ENCODE measurements at regions not wholly inside any gene's neighbourhood (a gene's known extent, or its start where the extent isn't known, plus 50 kb on each side); places are given as distances from the start of the nearest gene placed in this dataset.

- peaks cover 7 to 28% (median 13%) of the 10 kb centered on the region in 4 experiments; a peak in 6 of 7 replicates for H3K4me1 ChIP-seq (replicated peaks in 1 of 4; ENCODE audit: control insufficient read depth in 3 of 4, insufficient read depth in 4 of 4, low read length in 3 of 4)
- peak; percentile 99 for FAIRE-seq
- no peak overlapping the region for H2AFZ ChIP-seq (ENCODE audit: low read length)
- H2BK15ac ChIP-seq (ENCODE audit: low read length): no peak overlapping the region
- no peak overlapping the region for H4K91ac ChIP-seq (replicated peaks; ENCODE audit: insufficient read length, low read length)
- H2BK20ac ChIP-seq (ENCODE audit: low read length): peak overlapping the region; percentile 67
- ChIA-PET POLR2A (ENCODE audit: partially characterized antibody) (no interaction called here), CTCF (ENCODE audit: partially characterized antibody) (interaction anchor here (0.6 to 1.4 kb wide), 17 partner anchors 12 to 567 kb away, joined by 3 to 5 read pairs (median 3); no protein-coding TSS in a partner anchor)
- 33% methylated on average over 18 of the region's 18 CpGs; no CpG with 5 or more reads in 1 of the 2 experiments for WGBS, 2 experiments (ENCODE audit: extremely low coverage in 1 of 2, insufficient coverage in 1 of 2, insufficient read length in 1 of 2, insufficient replicate concordance in 2 of 2, low coverage in 1 of 2, low lambda C conversion rate in 2 of 2, missing lambda C conversion rate in 1 of 2)
- no peak overlapping the region for H3K23ac ChIP-seq (ENCODE audit: insufficient read length)
- H3K79me1 ChIP-seq (ENCODE audit: low read depth, low read length): no peaks in the 10 kb centered on the region
- no peak overlapping the region for H3K18ac ChIP-seq (ENCODE audit: extremely low read depth, low read length)
- no peaks in the 10 kb centered on the region for H3K79me2 ChIP-seq (ENCODE audit: control insufficient read depth in 1 of 2, insufficient read depth in 2 of 2, low read length in 2 of 2)
- no peak overlapping the region for H4K5ac ChIP-seq (ENCODE audit: insufficient read length, low read depth, low read length)
- H3K36me3 ChIP-seq (ENCODE audit: control insufficient read depth in 2 of 4, insufficient read depth in 4 of 4, low read length in 3 of 4): no peaks in the 10 kb centered on the region
- no peak overlapping the region for H2AK5ac ChIP-seq (ENCODE audit: low read depth, low read length)
- H3K4me3 ChIP-seq (ENCODE audit: extremely low read depth in 1 of 4, insufficient read depth in 2 of 4, low read depth in 3 of 4, low read length in 4 of 4): no peak overlapping the region
- no peak overlapping the region for H3K14ac ChIP-seq (ENCODE audit: insufficient read length)
- DNase-seq (ENCODE audit: low read depth in 1 of 2, low spot score in 2 of 2): peak; percentile 47 to 69
- H3K4ac ChIP-seq (replicated peaks; ENCODE audit: insufficient read length, low read depth, low read length): no peak overlapping the region
- no peak overlapping the region for H3K56ac ChIP-seq (replicated peaks; ENCODE audit: insufficient read length, low read depth, low read length)
- H4K20me1 ChIP-seq (replicated peaks in 1 of 2; ENCODE audit: control insufficient read depth in 1 of 2, insufficient read depth in 2 of 2, low read length in 2 of 2): no peaks in the 10 kb centered on the region
- no peak overlapping the region for H2BK120ac ChIP-seq (replicated peaks; ENCODE audit: low read depth, low read length)
- no peak overlapping the region for H3K9ac ChIP-seq (replicated peaks in 1 of 4; ENCODE audit: extremely low read depth in 1 of 4, low read depth in 3 of 4, low read length in 3 of 4)
- peaks cover 0 to 4% (median 0%) of the 10 kb centered on the region in 4 experiments; a peak in 2 of 7 replicates for H3K27me3 ChIP-seq (replicated peaks in 1 of 4; ENCODE audit: control insufficient read depth in 3 of 4, extremely low read depth in 1 of 4, insufficient read depth in 3 of 4, low read length in 3 of 4)
- H3K27ac ChIP-seq (ENCODE audit: low read depth, low read length): no peak overlapping the region
- no peak overlapping the region for H4K8ac ChIP-seq (ENCODE audit: extremely low read depth, insufficient read depth, low read length)
- no peaks in the 10 kb centered on the region for H3K23me2 ChIP-seq (ENCODE audit: low read depth, low read length)
- H3K4me2 ChIP-seq (ENCODE audit: insufficient read depth in 1 of 2, low read depth in 2 of 2, low read length in 2 of 2): no peak overlapping the region
- H2BK12ac ChIP-seq (ENCODE audit: low read depth, low read length): no peak overlapping the region; the same call in 1 of the 2 replicates
- H2BK5ac ChIP-seq (ENCODE audit: low read depth, low read length): peak overlapping the region; percentile 6; the same call in 1 of the 2 replicates
- H3K9me3 ChIP-seq (ENCODE audit: insufficient read depth in 2 of 2, low read depth in 1 of 2, low read length in 1 of 2): peaks cover 3 to 6% of the 10 kb centered on the region in 2 experiments; a peak in 1 of 4 replicates
- TF ChIP-seq RAD21 (IDR thresholded peaks at IDR 0.05 in 1 of 2, conservative IDR thresholded peaks at IDR 0.05 in 1 of 2; ENCODE audit: low read depth in 2 of 2, low read length in 2 of 2): peak; percentile 100
- TF ChIP-seq CHD1 (IDR thresholded peaks at IDR 0.05; ENCODE audit: low read depth, low read length): no peak
- no peak for TF ChIP-seq MAFK (IDR thresholded peaks at IDR 0.05; ENCODE audit: low read depth, low read length)
- TF ChIP-seq CREB1 (IDR thresholded peaks at IDR 0.05): peak; percentile 70; the same call in 1 of the 2 replicates
- TF ChIP-seq MAX (IDR thresholded peaks at IDR 0.05): no peak; the same call in 1 of the 2 replicates
- 0 out of 2 replicates have a peak, but pooled peaks have one; percentile 7 for TF ChIP-seq JUND (IDR thresholded peaks at IDR 0.05; ENCODE audit: low read length)
- TF ChIP-seq TAF1 (IDR thresholded peaks at IDR 0.05; ENCODE audit: low read depth, low read length): no peak
- no peak for TF ChIP-seq EGR1 (IDR thresholded peaks at IDR 0.05; ENCODE audit: borderline replicate concordance, low read depth, low read length)
- TF ChIP-seq CTCF (IDR thresholded peaks at IDR 0.05; ENCODE audit: control extremely low read depth in 1 of 3, insufficient read depth in 1 of 3, low read depth in 1 of 3, low read length in 3 of 3): peak; percentile 84 to 98 (median 87)
- TF ChIP-seq SIX5 (IDR thresholded peaks at IDR 0.05; ENCODE audit: low read depth, low read length): no peak
- TF ChIP-seq ZNF274 (IDR thresholded peaks at IDR 0.05; ENCODE audit: borderline replicate concordance, extremely low read depth, low read length): no peak
These were observed 53.7 kb upstream of the ARL4C start for GRCh38 chr2:234550511-234551107.
